ENCODE measurements at regions not wholly inside any gene's neighbourhood (a gene's known extent, or its start where the extent isn't known, plus 50 kb on each side); places are given as distances from the start of the nearest gene placed in this dataset.

DNA sequence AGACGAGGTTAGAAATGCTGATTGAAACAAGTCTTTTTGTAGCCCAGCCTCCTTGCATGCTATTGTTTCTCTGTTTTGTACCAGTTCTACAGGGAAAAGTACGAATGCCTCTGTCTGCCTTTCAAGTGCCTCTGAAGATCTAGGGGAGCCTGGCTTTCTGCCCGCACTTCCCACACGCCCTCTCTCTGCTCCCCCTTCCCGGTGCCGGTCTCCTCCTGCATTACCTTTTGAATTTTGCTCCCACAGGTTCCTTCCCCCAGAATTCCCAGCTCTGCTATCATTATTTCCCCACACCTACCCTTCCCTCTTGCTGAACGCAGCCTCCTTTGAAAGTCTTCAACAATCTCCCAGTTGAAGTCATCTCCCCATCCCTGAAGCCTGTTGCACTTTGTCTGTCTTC, 689.7 kb downstream of the BCL11B start:
- no peaks in the 10 kb centered on the region for H3K4me1 ChIP-seq (ENCODE audit: control insufficient read depth, insufficient read depth, low read length)
- no peak overlapping the region for H3K4me3 ChIP-seq (ENCODE audit: low read length)
- no peak for DNase-seq
- WGBS, result 63% methylated on average over 7 of the region's 7 CpGs
- ATAC-seq, result no peak
- no peaks in the 10 kb centered on the region for H3K27me3 ChIP-seq (ENCODE audit: control insufficient read depth, insufficient read depth)
- H3K27ac ChIP-seq (ENCODE audit: low read length), result no peak overlapping the region
- no peaks in the 10 kb centered on the region for H3K9me3 ChIP-seq (ENCODE audit: control insufficient read depth, low read length)
- intact Hi-C loops (cut with DNase I), result no loop called here

DNA sequence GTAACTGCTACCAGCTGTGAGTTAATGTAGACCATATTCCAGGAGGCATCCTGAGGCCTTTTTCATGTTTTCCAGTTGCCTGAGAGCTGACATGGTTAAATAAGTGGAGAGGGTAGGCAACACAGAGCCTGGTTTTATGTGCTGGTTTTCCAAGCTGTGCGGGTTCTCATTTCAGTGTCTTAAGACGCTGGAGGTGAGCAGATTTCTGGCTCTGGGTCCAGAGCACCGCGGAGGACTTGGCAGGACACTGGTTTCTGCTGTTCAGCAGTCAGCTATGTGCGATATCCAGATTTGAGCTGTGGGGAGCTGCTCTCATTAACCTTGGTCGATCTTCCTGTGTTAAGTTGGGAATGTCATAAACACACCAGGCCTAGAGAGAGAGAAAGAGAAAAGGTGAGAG, 680.8 kb downstream of the BCL11B start:
- WGBS, result 79% methylated on average over 6 of the region's 6 CpGs
- ATAC-seq (no peak), DNase-seq (no peak)
- Histone ChIP-seq H3K27ac (ENCODE audit: low read length) (no peak overlapping the region), H3K4me1 (ENCODE audit: control insufficient read depth, insufficient read depth, low read length) (no peaks in the 10 kb centered on the region), H3K27me3 (ENCODE audit: control insufficient read depth, insufficient read depth) (no peaks in the 10 kb centered on the region), H3K4me3 (ENCODE audit: low read length) (no peak overlapping the region), H3K9me3 (ENCODE audit: control insufficient read depth, low read length) (no peaks in the 10 kb centered on the region)
- intact Hi-C loops (cut with DNase I), result no loop called here

DNA sequence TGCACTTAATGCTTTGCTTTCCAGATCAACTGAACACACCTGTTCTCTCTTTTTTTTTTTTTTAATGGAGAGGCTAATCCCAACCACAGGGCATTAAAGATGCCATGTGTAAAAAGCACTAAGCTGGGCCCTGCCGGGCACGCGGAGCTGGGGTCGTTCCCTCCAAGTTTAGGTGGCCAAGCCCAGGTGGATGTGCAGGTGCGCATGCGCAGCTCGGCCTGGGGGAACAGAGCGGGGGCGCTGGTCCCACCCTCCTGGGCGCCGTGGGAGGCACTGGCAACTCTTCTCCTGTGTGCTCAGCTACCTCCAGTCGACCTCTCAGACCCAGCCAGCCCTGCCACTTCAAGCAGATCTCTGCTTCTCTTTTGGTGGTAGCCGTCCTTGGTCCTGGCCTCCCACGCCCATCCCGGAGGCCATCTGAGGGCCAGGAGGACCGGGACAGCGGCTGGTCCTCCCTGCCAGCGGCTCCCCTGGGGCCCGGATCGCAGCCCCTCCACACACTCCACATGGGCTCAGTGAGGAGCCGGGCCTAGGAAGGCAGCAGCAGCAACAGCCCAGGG, 679.3 kb downstream of the BCL11B start:
- no peak overlapping the region for H3K4me3 ChIP-seq (ENCODE audit: low read length)

DNA sequence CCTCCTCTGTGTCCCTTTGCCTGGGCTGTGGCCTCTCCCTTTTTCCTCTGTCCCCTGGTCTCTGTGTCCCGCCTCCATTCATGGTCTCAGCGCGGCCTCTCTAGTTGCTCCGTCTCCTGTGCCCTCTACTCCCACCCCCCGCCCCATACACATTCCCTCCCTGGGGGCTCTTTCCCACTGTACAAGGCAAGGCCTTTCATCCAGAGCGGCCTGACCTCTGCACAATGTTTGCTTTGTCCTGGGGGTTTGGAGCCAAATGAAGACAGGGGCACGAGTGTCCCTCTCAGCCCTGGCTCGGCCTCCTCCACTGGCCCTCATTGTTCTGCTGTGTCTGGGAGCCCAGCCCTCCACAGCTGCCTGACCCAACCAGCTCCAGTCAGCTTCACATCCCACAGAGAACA, 678.6 kb downstream of the BCL11B start:
- intact Hi-C loops (cut with DNase I), result no loop called here
- DNase-seq, result no peak
- Histone ChIP-seq H3K27ac (ENCODE audit: low read length) (no peak overlapping the region), H3K27me3 (ENCODE audit: control insufficient read depth, insufficient read depth) (no peaks in the 10 kb centered on the region), H3K4me1 (ENCODE audit: control insufficient read depth, insufficient read depth, low read length) (no peaks in the 10 kb centered on the region), H3K4me3 (ENCODE audit: low read length) (no peak overlapping the region), H3K9me3 (ENCODE audit: control insufficient read depth, low read length) (peaks cover 3% of the 10 kb centered on the region)
- WGBS, result 63% methylated on average over 8 of the region's 8 CpGs
- no peak for ATAC-seq

More for the DNA sequence above, 679.3 kb downstream of the BCL11B start:
- Histone ChIP-seq H3K9me3 (ENCODE audit: control insufficient read depth, low read length) (peaks cover 3% of the 10 kb centered on the region), H3K27me3 (ENCODE audit: control insufficient read depth, insufficient read depth) (no peaks in the 10 kb centered on the region), H3K27ac (ENCODE audit: low read length) (no peak overlapping the region), H3K4me1 (ENCODE audit: control insufficient read depth, insufficient read depth, low read length) (no peaks in the 10 kb centered on the region)
- WGBS, result 83% methylated on average over 21 of the region's 21 CpGs
- intact Hi-C loops (cut with DNase I), result no loop called here
- DNase-seq (peak in 1 of 3 donors; percentile 41), ATAC-seq (no peak)

DNA sequence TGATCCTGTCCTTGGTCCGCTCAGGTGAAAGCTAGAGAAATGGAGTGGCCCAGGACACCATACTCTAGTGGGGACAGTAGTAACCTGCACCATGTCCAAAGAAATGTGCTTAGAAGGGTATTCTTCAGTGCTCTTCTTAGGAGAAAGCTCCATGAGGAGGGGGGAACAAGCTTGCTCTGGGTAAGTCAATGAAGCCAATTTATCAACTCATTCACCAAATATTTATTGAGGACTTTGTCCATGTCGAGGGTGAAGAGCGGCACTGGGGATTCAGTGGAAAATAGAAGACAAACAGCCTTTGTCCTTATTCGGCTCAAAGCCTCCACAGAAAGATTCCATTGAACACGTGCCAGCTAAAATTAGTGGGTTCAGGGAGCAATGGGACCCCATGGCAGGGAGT, 677.8 kb downstream of the BCL11B start:
- ATAC-seq, result no peak
- intact Hi-C loops (cut with DNase I), result no loop called here
- Histone ChIP-seq H3K27ac (ENCODE audit: low read length) (no peak overlapping the region), H3K9me3 (ENCODE audit: control insufficient read depth, low read length) (peaks cover 3% of the 10 kb centered on the region), H3K4me3 (ENCODE audit: low read length) (no peak overlapping the region), H3K27me3 (ENCODE audit: control insufficient read depth, insufficient read depth) (no peaks in the 10 kb centered on the region), H3K4me1 (ENCODE audit: control insufficient read depth, insufficient read depth, low read length) (no peaks in the 10 kb centered on the region)
- no peak for DNase-seq
- 77% methylated on average over 5 of the region's 5 CpGs for WGBS

DNA sequence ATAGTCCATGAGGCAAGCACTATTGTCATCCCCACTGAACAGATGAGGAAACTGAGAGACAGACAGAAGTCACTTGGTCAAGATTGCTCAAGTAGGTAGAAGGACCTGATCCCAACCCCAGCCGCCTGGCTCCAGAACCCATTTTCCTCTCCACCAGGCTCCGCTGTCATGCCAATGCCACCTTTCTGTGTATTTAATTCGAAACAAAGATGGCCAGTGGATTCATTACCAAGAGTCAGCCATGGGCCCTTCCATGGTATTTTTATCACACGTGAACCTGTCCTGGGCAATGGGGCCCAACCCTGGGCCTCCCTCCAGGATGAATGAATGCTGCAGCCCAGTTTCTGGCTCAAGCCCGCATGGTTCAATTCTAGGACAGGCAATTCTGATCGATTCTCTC, 673.4 kb downstream of the BCL11B start:
- no peaks in the 10 kb centered on the region for H3K4me1 ChIP-seq (ENCODE audit: control insufficient read depth, insufficient read depth, low read length)
- peaks cover 3% of the 10 kb centered on the region for H3K9me3 ChIP-seq (ENCODE audit: control insufficient read depth, low read length)
- no peak overlapping the region for H3K27ac ChIP-seq (ENCODE audit: low read length)
- ATAC-seq (no peak), DNase-seq (no peak)
- H3K4me3 ChIP-seq (ENCODE audit: low read length), result no peak overlapping the region
- intact Hi-C loops (cut with DNase I), result no loop called here
- no peaks in the 10 kb centered on the region for H3K27me3 ChIP-seq (ENCODE audit: control insufficient read depth, insufficient read depth)
- WGBS, result 88% methylated on average over 6 of the region's 6 CpGs

DNA sequence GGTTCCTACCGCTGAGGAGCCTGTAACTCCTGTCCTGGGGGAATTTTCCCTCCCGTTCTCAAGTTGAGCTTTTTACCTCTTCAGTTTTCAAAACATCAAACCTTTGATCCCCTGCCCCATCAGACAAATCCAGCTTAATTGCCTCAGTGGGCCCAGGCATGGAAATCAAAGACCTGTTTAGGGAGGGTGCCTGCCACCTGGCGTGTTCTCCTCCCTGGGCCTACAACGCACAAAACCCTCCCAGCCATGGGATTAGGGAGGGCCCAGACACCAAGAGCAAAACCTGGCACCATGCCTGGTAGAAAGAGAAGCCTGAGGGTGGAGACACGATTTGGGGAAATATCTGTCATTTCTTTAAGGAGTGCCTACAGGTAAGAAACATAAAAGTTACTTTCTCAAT, 672.9 kb downstream of the BCL11B start:
- H3K4me3 ChIP-seq (ENCODE audit: low read length), result no peak overlapping the region
- H3K4me1 ChIP-seq (ENCODE audit: control insufficient read depth, insufficient read depth, low read length), result no peaks in the 10 kb centered on the region
- H3K9me3 ChIP-seq (ENCODE audit: control insufficient read depth, low read length), result peaks cover 3% of the 10 kb centered on the region
- no peak for ATAC-seq
- intact Hi-C loops (cut with DNase I), result no loop called here
- no peaks in the 10 kb centered on the region for H3K27me3 ChIP-seq (ENCODE audit: control insufficient read depth, insufficient read depth)
- WGBS, result 45% methylated on average over 5 of the region's 5 CpGs
- H3K27ac ChIP-seq (ENCODE audit: low read length), result no peak overlapping the region
- no peak for DNase-seq

DNA sequence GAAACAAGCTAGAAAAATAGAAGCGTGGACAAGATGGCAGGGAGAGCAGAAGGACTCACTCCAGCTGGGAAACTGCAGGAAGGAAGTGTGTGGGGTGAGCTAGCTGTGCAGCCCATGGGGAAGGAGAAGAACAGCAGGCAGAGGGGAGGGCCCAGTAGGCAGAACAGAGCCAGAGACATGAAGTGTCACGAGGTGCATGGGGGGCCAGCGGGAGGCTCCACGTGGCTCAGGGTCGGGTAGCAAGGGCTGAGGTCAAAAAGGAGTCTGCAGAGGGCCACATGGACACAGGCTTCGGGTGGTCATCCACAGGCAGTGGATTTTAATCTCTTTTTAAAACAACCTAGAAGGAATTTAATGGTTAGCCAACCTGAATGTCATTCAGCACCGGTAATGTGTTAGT, 669.0 kb downstream of the BCL11B start:
- DNase-seq, result no peak

DNA sequence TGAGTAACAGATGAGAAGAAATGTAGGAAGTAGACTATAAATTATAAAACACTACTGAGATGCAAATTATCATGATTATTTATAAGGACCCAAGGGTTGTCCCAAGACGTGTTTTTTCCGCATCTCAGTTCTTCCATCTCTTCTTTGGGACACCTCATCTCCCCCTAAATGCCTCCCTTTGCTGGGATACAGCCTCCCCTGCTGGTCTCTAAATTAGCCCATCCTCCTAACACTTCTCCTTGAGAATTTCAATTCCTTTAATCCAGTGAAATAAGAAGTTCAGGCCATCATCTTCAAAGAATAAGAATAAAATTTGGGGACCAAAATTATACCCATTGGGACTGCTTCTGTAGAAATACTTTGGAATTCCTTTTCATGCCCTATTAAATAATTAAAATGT, 667.0 kb downstream of the BCL11B start:
- ATAC-seq, result no peak
- DNase-seq, result no peak
- 76% methylated on average over 2 of the region's 2 CpGs for WGBS
- Histone ChIP-seq H3K4me1 (ENCODE audit: control insufficient read depth, insufficient read depth, low read length) (no peaks in the 10 kb centered on the region), H3K9me3 (ENCODE audit: control insufficient read depth, low read length) (no peaks in the 10 kb centered on the region), H3K4me3 (ENCODE audit: low read length) (no peak overlapping the region), H3K27ac (ENCODE audit: low read length) (no peak overlapping the region), H3K27me3 (ENCODE audit: control insufficient read depth, insufficient read depth) (no peaks in the 10 kb centered on the region)
- intact Hi-C loops (cut with DNase I), result no loop called here

More for the DNA sequence above, 669.0 kb downstream of the BCL11B start:
- no peak for ATAC-seq
- H3K27ac ChIP-seq (ENCODE audit: low read length), result no peak overlapping the region
- WGBS, result 47% methylated on average over 7 of the region's 7 CpGs
- intact Hi-C loops (cut with DNase I), result no loop called here
- no peaks in the 10 kb centered on the region for H3K9me3 ChIP-seq (ENCODE audit: control insufficient read depth, low read length)
- H3K4me3 ChIP-seq (ENCODE audit: low read length), result no peak overlapping the region
- H3K4me1 ChIP-seq (ENCODE audit: control insufficient read depth, insufficient read depth, low read length), result no peaks in the 10 kb centered on the region
- H3K27me3 ChIP-seq (ENCODE audit: control insufficient read depth, insufficient read depth), result no peaks in the 10 kb centered on the region

DNA sequence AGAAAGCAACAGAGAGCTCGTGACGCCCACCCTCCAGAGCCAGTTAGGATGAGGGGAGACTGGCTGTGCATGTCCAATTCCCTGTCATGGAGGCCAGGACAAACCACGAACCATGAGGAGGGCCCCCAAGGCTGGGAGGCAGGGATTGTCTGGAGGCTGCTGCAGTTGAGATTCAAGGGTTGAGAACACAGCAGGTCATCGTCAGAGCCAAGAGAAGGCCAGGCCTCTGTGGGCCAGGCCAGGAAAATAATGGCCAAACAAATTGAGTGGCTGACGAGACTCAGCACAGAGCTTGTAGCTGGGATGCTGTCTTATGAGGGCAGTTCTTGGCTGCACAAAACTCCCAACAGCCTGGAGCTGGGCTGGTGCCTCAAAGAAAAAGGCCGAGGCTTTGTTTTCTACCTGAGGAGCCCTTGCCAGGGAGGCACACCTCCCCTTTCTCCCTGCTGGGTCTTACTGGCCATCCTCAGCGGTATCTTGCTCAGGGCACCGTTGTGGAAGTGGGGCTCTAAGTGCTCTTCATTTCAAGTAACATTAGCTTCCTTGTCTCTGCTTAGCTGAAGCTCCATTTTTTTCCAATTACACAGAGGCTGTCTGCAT, 665.9 kb downstream of the BCL11B start:
- ATAC-seq (no peak), DNase-seq (no peak)
- Histone ChIP-seq H3K9me3 (ENCODE audit: control insufficient read depth, low read length) (no peaks in the 10 kb centered on the region), H3K27me3 (ENCODE audit: control insufficient read depth, insufficient read depth) (no peaks in the 10 kb centered on the region), H3K4me3 (ENCODE audit: low read length) (no peak overlapping the region), H3K4me1 (ENCODE audit: control insufficient read depth, insufficient read depth, low read length) (no peaks in the 10 kb centered on the region), H3K27ac (ENCODE audit: low read length) (no peak overlapping the region)
- intact Hi-C loops (cut with DNase I), result no loop called here
- WGBS, result 45% methylated on average over 8 of the region's 8 CpGs

DNA sequence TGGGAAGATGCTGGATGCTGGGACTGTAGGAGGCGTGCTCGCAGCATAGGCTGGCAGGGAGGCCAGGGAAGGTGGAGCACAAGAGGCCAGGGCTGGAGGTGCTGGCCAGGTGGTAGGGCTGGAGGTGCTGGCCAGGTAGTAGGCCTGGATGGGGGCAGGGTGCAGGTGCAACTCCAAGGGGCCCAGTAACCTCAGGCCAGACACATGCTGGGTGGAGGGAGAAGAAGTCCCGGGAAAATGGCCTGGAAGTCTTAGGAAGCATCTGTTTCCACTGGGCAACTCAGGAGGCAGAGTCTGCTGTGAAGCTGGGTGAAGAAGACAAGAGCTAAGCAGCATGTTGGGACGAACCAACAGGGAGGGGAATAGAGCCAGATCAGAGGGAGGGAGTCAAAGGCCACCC, 665.2 kb downstream of the BCL11B start:
- no peaks in the 10 kb centered on the region for H3K9me3 ChIP-seq (ENCODE audit: control insufficient read depth, low read length)
- H3K4me1 ChIP-seq (ENCODE audit: control insufficient read depth, insufficient read depth, low read length), result no peaks in the 10 kb centered on the region
- H3K4me3 ChIP-seq (ENCODE audit: low read length), result no peak overlapping the region
- intact Hi-C loops (cut with DNase I), result no loop called here
- H3K27me3 ChIP-seq (ENCODE audit: control insufficient read depth, insufficient read depth), result no peaks in the 10 kb centered on the region
- ATAC-seq, result no peak
- H3K27ac ChIP-seq (ENCODE audit: low read length), result no peak overlapping the region
- DNase-seq, result no peak
- 73% methylated on average over 4 of the region's 4 CpGs for WGBS
